Adrenal gland (tissue), 9 donors: ENCODE measurements at regions not wholly inside any gene's neighbourhood (a gene's known extent, or its start where the extent isn't known, plus 50 kb on each side); places are given as distances from the start of the nearest gene placed in this dataset.

Experiments used
- DNase-seq, 7 donors: peaks; one replicate each; pipeline ENCODE4 v3.0.0-alpha.2; 2019 to 2020
- H3K27ac ChIP-seq, 5 donors: fragments of 200-600 bp; sonication (generic) in 4 of 5; 1 replicate in 3 of 5; 2 replicates in 2 of 5; pipeline versions ENCODE4 v1.5.1 to v1.8.0; 2016 to 2020; ENCODE audit warnings: mild to moderate bottlenecking in 1 of 5
- H3K27me3 ChIP-seq: fragments of 200-600 bp; 2 replicates; pipeline ENCODE4 v1.8.0; 2021
- H3K36me3 ChIP-seq, 2 donors: fragments of 200-600 bp; replicated peaks in 1 of 2; 1 replicate in 1 of 2; 2 replicates in 1 of 2; pipeline versions ENCODE4 v1.5.1 to v1.8.0; 2018 to 2022
- H3K4me1 ChIP-seq, 2 donors: fragments of 200-600 bp; replicated peaks in 1 of 2; 1 replicate in 1 of 2; 2 replicates in 1 of 2; pipeline versions ENCODE4 v1.5.1 to v1.8.0; 2018 to 2021
- H3K4me3 ChIP-seq, 4 donors: fragments of 200-600 bp; sonication (generic) in 3 of 4; one replicate each; pipeline ENCODE4 v1.5.1; 2016 to 2018
- H3K9me3 ChIP-seq, 3 donors: fragments of 200-600 bp; sonication (generic) in 1 of 3; replicated peaks in 1 of 3; 1 replicate in 2 of 3; 2 replicates in 1 of 3; pipeline versions ENCODE4 v1.5.1 to v1.8.0; 2016 to 2021
- CTCF ChIP-seq, 6 experiments: fragments of 450-650 bp in 4 of 6; fragments of 200-600 bp in 2 of 6; sonication (generic) in 1 of 6; IDR thresholded peaks; 1 replicate in 5 of 6; 2 replicates in 1 of 6; pipeline versions ENCODE4 v1.5.1 to v1.8.0; 2016 to 2021; ENCODE audit warnings: antibody characterized with exemption in 6 of 6, mild to moderate bottlenecking in 2 of 6, moderate library complexity in 1 of 6
- POLR2A ChIP-seq, 2 donors: fragments of 450-650 bp; IDR thresholded peaks; one replicate each; pipeline ENCODE4 v1.6.1; 2017; ENCODE audit warnings: antibody characterized with exemption in 2 of 2, mild to moderate bottlenecking in 2 of 2, moderate library complexity in 1 of 2
- WGBS, 4 donors: extraction: QIAGEN DNeasy Blood & Tissue Kit in 2 of 4; methylation state at CpG; one replicate each; pipeline versions ENCODE4 v1.1.5 to v1.1.7; 2013 to 2017; 5-methylcytosine and 5-hydroxymethylcytosine counted together
- intact Hi-C, 2 donors: fragments of 100-400 bp; cut with DNase I; formaldehyde crosslinking; loops; one replicate each; pipeline versions ENCODE4 v1.14.1 to v1.15.0; 2022 to 2023
- donor health status: healthy with polysubstance abuse.
- donor health status: Bipolar disorder and iron deficiency.
- donor health status: DM: yes; HTN: yes; CAD: no.
- donor health status: DM: no; HTN: no; CAD: no.
- donor health status: DM: no; HTN: no; CAD: no.

DNA sequence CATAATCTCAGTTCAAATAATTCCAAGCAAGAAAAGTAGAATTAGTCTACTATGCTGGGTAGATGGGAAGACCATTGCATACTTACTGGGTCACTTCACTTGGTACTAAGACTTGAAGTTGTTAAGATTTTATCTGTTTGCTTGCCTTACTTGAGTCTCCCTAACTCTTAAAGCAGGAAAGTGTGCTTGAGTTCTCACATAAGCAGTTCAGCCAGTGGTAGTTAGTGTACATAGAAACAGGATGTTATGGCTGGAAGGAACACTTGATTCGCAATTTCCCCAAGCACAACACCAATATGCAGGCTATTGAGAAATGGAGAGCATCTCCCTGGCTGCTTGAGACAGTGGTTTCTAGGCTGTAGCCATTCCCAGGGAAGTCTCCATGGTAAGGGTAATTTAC lies 176.1 kb downstream of the MSL3 start:
- no peak for DNase-seq
- no peaks in the 10 kb centered on the region for H3K36me3 ChIP-seq
- H3K4me3 ChIP-seq, result no peak overlapping the region
- H3K4me1 ChIP-seq, result no peaks in the 10 kb centered on the region
- H3K9me3 ChIP-seq, result no peaks in the 10 kb centered on the region
- intact Hi-C loops, result no loop called here
- H3K27ac ChIP-seq, result no peak overlapping the region
- 53 to 63% (median 56%) methylated on average over 1 of the region's 1 CpG; no CpG with 5 or more reads in 1 of the 4 donors for WGBS, 4 donors
- no peaks in the 10 kb centered on the region for H3K27me3 ChIP-seq
- TF ChIP-seq CTCF (IDR thresholded peaks at IDR 0.05) (no peak), POLR2A (IDR thresholded peaks at IDR 0.05) (no peak)

DNA sequence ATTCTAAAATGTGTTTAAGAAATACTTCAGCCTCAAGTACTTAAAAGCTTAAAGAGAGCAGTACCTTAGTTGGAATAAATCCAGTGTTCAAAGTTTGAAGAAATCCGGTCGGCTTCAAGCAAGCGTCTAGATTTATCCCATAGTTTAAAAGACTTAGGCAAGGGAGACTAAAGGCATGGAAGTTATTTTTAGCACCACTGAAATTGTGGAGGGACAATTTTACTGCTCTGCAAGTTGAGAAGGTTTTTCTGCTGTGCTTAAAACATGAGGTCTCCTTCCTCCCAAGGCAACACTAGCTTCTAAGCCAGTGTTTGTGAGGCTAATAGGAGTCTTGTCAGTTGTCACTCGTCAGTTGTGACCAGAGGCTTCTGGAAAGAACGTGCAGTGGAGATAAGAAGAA lies 183.5 kb downstream of the MSL3 start:
- no peak overlapping the region for H3K27ac ChIP-seq
- no peaks in the 10 kb centered on the region for H3K36me3 ChIP-seq
- H3K4me3 ChIP-seq, result no peak overlapping the region
- no peaks in the 10 kb centered on the region for H3K4me1 ChIP-seq
- intact Hi-C loops, result no loop called here
- TF ChIP-seq CTCF (IDR thresholded peaks at IDR 0.05), result no peak
- no peak for TF ChIP-seq POLR2A (IDR thresholded peaks at IDR 0.05)
- no peaks in the 10 kb centered on the region for H3K9me3 ChIP-seq
- WGBS, 4 donors, result 50 to 67% (median 59%) methylated on average over 5 of the region's 5 CpGs
- no peak for DNase-seq
- peaks cover 7% of the 10 kb centered on the region for H3K27me3 ChIP-seq

- no peaks in the 10 kb centered on the region for H3K9me3 ChIP-seq
- 9 to 24% (median 15%) methylated on average over 5 of the region's 5 CpGs for WGBS, 4 donors
- no peak for DNase-seq
- no peaks in the 10 kb centered on the region for H3K36me3 ChIP-seq
- peaks cover 10% of the 10 kb centered on the region for H3K27me3 ChIP-seq
- H3K4me1 ChIP-seq, result no peaks in the 10 kb centered on the region
- intact Hi-C loops, result no loop called here
- no peak overlapping the region for H3K4me3 ChIP-seq
- no peak overlapping the region for H3K27ac ChIP-seq
- TF ChIP-seq POLR2A (IDR thresholded peaks at IDR 0.05), result no peak
- TF ChIP-seq CTCF (IDR thresholded peaks at IDR 0.05), result peak in 3 of 6 experiments; percentile 8 to 37 (median 29)
Measured at GRCh38 chrX:11944501-11944900, 186.5 kb downstream of the MSL3 start.

- H3K36me3 ChIP-seq, result no peaks in the 10 kb centered on the region
- WGBS, 4 donors, result 75 to 85% (median 80%) methylated on average over 1 of the region's 1 CpG
- H3K9me3 ChIP-seq, result no peaks in the 10 kb centered on the region
- peaks cover 8% of the 10 kb centered on the region for H3K27me3 ChIP-seq
- no peak overlapping the region for H3K27ac ChIP-seq
- DNase-seq, result no peak
- no peak for TF ChIP-seq POLR2A (IDR thresholded peaks at IDR 0.05)
- no peak for TF ChIP-seq CTCF (IDR thresholded peaks at IDR 0.05)
- intact Hi-C loops, result no loop called here
- H3K4me1 ChIP-seq, result no peaks in the 10 kb centered on the region
- no peak overlapping the region for H3K4me3 ChIP-seq
Measured at GRCh38 chrX:11949291-11949690, 189.0 kb upstream of the FRMPD4 start.
